Islet precursor cell (in vitro differentiated cells): ENCODE measurements at regions not wholly inside any gene's neighbourhood (a gene's known extent, or its start where the extent isn't known, plus 50 kb on each side); places are given as distances from the start of the nearest gene placed in this dataset.
"Not testable (repeated sequence)": the region's sequence is repeated elsewhere in the genome, so short reads cannot be mapped to it uniquely, and the experiment has no call there.

Experiments used
- DNase-seq: peaks from one replicate; pipeline ENCODE4 v3.0.0-alpha.2; 2018

DNA sequence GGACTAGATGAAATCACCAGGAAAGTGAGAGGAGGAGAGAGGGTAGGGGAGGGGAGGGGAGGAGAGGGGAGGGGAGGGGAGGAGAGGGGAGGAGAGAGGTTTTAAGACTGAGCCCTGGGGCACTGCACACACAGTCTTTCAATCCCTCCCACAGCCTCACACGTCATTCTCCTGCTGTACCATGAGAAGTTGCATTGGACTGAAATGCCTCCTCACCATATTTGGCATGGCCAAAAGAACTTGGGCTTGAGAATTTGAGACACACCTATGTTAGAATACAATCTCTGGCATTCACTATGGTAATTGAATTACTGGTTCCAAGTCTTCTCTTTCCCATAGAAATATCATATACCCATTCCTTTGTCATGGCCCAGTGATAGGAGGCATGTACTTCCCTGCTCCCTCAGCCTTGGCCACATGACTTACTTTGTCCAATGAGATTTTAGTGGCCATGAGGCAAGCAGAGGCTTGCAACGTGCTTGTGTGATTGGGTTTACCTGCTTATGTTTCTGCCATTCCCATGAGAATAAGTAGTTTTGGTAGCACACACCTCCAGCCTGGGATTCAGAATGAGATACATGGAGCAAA lies 133.3 kb upstream of the SMARCA2 start:
- no peak for DNase-seq

GRCh38 chr9:1882711-1883403 lies 132.3 kb upstream of the SMARCA2 start:
- DNase-seq = no peak

DNA sequence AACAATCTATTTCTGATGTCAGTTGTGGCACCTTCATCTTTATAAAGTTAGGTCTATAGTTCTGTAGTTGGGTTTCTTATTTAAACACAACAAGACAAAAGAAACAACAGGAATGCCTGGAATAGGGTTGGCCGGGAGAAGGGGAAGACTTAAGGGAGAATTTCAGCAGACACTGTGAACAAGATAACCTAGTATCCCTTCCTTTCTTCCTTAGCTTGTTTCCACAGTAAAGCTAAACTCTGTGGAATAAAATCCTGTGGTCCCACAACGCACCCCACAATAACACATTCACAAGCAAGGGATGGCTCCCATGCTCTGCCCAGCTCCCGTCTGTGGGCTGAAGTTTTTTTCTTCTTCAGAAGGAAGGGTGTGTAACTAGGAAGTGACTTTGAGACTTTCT lies 124.9 kb upstream of the SMARCA2 start:
- no peak for DNase-seq

DNA sequence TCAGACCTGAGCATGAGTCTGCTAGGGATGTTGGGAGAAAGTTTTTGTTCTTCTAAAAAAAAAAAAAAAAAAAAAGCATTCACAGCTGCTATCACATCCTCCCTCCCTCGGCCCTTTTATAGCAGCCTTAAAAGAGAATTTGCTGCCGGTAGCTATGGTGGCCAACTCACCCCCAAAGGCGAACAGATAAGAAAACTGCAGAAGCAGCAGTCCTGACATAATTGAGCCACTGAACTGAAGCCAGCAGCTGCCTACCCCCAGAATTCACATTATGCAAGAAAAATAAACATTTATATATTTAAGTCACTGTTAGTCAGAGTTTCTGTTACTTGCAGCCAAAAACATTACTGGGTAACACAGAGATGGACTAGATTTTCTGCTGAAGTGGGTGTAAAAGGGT lies 124.3 kb upstream of the SMARCA2 start:
- no peak for DNase-seq

DNA sequence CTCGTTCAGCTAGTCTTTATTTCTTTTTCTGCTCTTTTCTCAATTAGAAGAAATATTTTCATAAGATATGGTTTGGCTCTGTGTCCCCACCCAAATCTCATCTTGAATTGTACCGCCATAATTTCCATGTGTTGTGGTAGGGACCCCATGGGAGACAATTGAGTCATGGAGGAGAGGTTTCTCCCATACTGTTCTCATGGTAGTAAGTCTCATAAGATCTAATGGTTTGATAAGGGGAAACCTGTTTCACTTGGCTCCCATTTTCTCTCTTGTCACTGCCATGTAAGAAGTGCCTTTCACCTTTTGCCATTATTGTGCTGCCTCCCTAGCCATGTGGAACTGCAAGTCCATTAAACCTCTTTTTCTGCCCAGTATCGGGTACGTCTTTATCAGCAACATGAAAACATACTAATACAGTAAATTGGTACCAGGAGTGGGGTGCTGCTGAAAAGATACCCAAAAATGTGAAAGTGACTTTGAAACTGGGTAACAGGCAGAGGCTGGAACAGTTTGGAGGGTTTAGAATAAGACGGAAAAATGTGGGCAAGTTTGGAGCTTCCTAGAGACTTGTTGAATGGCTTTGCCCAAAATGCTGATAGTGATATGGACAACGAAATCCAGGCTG lies 112.0 kb upstream of the SMARCA2 start:
- DNase-seq = not testable (repeated sequence)

DNA sequence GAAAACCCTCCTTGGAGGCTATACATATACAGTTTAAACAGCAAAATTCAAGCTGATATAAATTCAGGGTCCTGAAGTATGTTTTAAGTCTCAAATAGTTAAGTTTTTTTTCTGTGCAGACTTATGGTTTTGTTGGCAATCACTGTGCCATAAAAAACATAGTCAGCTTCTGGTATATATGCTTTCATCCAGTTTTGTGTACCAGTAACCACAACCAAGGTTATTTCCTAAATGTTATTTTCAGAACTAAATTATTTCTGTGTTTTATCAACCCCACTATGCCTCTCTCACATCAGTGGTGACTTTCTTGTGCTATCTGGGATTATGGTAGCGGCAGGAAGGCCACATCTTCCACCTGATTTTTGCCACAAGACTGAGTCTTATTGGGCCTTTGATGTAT lies 107.7 kb upstream of the SMARCA2 start:
- DNase-seq = no peak

DNA sequence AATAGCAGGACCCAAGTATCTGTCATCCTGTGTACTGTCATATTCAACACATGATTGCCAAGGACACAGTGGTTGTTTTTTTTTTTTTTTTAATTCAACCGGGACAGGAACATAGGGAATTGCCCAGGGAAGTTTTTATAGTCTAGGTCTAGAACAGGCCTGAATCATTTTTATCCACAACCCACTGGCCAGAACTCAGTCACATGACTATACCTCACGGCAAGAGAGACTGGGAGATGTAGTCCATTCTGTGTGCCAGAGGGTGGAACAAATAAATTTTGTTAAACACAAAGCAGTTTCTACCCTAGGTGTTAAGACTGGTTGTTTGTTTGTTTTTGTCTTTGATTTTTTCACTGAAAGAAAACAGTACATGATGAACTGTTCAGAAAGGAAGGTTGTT lies 105.8 kb upstream of the SMARCA2 start:
- no peak for DNase-seq

DNA sequence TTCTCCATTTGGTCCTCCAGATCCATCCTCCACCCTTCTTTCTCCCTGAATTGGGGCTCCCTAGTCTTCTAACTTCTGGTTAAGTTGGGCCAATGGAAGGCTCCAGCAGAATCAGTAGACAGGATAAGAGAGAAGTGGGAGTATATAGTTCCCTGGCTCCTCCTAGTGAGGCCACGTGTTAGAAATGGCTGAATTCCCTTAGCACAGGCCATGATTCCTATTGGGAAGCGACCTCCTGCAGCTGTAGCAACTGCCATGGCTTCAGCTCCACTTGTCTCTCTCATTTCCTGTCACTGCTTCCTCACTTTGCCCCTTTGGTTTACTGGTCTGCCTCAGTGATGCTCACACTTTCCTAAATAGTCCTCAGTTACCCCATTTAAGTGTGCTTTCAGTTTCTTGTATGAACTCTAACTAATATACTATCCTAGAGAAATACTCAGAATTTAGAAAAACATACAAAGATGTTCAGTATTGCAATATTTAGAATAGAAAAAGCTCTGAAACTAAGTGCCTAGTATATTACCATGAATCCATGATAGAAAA lies 104.8 kb upstream of the SMARCA2 start:
- no peak for DNase-seq

GRCh38 chr9:1913631-1914330 lies 101.4 kb upstream of the SMARCA2 start:
- DNase-seq = no peak

DNA sequence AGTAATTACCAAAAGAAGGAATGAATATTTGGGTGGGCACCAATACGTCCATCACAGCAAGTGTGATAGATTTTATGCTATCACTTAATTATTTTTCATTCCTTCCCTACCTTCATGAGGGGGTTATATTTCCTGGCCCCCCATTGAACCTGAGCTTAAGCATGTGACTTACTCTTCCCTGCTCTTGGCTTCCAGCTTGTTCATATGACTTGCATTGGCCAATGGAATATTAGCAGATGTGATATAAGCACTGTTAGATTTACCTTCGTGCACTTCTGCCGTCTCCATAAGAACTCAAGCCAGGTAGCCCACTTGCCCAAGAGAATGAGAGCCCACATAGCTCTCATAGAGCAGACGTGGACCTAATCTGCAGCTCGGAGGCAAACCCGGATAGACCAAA lies 99.1 kb upstream of the SMARCA2 start:
- no peak for DNase-seq

GRCh38 chr9:1916655-1917054 lies 98.5 kb upstream of the SMARCA2 start:
- no peak for DNase-seq

DNA sequence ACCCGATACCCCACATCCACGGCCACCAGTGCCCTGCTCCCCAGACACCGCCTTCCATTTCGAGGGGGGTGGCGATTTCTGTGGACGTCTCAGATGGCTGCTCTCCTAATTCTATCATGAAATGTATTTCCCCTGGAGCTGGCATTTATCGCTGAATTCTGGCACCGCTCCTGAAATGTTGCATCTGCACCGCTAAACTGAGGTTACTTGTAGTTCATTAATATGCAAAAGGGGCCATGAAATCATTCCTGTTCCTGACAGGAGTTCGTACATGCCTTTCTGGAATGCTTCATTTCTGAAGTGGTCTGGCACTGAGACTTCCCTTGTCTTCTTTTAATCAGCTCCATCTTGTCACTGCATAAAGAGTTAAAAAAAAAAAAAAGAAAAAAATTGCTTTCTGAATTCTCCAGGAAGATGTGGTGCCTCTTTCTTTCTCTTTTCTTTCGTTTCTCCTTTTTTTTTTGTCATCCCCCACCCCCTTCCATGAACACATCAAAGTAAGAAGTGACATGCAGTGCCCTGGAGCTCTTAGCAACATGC lies 97.7 kb upstream of the SMARCA2 start:
- no peak for DNase-seq

DNA sequence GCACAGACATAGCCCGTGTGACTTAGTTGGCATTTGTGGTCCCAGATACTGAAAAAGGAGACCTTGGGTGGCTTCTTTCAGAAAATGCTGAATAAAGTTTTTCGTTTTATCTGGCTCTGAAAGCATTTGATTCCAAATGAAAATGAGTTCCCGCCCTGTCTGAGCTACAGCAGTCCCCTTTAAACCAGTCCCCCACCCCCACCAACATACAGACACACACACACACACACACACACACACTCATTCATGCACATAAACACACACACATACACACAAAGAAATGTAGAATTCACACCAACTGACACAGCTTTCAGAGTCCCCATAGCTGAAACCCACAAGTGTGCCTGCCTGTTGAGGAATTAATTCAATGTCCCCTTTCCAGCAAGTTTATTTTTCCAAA lies 97.0 kb upstream of the SMARCA2 start:
- DNase-seq = no peak

DNA sequence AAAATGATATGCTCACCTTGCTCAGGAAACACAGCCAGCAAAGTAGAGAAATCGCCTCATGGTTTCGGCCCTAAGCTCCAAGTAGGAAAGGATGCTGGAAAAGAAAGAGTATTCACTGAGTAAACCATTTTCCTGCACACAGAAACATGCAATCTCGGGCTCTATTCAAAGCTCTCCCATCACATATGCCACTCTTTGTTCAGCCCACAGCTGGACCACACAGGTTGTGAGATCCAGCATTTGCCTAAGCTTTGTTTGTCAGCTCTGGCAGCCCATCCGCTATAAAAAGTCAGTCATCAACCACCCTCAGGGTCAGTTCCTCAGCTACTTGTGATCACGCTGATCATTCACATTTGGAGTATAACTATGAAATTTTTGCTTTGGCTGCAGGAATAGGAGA lies 96.5 kb upstream of the SMARCA2 start:
- no peak for DNase-seq

- no peak for DNase-seq
Observed at GRCh38 chr9:1919229-1919628, 95.9 kb upstream of the SMARCA2 start.

DNA sequence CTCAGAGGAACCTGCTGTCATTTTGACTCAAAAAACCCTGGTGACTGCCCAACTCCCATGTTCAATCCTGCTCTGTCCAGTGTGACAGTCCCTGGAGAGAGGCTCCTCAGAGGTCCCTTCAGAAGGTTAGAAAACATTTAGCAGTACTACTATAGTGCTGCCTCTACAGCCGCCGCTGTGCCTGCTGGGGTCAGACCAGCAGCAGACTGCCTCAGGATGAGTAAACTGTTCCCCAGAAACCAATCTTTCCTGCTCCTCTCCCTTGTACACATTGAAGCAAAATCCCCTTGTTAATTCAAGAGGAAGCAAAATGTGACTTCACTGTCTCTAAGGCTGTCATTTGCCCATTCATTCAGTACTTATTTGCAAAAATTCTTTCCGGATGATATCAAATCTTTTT lies 94.8 kb upstream of the SMARCA2 start:
- no peak for DNase-seq

GRCh38 chr9:1922026-1922425 lies 93.1 kb upstream of the SMARCA2 start:
- no peak for DNase-seq

DNA sequence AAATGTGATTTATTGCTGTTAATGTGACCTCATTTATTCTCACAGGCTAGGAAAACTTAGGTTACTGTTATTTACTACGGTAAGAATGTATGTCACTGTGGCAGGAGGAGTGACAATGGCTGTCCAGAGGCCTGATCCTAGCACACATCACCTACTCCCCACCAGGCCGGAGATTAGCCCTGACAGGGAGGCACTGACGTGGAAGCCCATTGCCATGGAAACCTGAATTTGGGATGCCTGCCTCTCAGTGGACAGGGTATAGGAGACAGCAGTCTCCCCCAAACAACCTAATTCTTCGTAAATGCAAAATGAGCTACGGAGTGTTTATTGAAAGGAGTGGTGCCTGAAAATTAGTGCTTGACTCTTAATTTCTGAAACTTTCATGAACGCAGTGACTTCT lies 87.6 kb upstream of the SMARCA2 start:
- no peak for DNase-seq

DNA sequence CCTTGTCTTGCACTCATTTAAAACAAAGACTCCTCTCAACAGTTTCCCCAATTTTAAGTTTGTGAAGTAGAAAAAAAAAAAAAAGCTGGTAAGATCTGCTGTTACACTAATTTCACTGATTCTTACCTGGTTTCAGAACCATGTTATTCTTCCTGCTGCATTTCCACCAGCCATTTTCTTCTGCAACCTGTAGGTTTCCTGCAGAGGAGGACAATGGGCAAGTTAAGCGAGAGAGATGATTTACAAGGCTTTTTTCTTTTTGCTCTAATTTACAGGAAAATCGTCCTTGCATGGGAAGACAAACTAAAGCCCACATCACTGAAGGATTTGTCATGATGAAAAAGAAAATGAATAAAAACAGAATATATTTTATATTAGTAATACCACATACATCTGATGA lies 86.0 kb upstream of the SMARCA2 start:
- DNase-seq = no peak

GRCh38 chr9:1929722-1930244 lies 85.4 kb upstream of the SMARCA2 start:
- no peak for DNase-seq

- DNase-seq = not testable (repeated sequence)
Observed at GRCh38 chr9:1930245-1930736, 84.9 kb upstream of the SMARCA2 start.

GRCh38 chr9:1938135-1938534 lies 77.0 kb upstream of the SMARCA2 start:
- DNase-seq = no peak

GRCh38 chr9:1938675-1939170 lies 76.4 kb upstream of the SMARCA2 start:
- no peak for DNase-seq
